ENCODE measurements at regions not wholly inside any gene's neighbourhood (a gene's known extent, or its start where the extent isn't known, plus 50 kb on each side); places are given as distances from the start of the nearest gene placed in this dataset.

GRCh38 chr7:16027396-16027795 lies 340.9 kb upstream of the MEOX2 start:
- no peak for DNase-seq (ENCODE audit: low read depth in 4 of 4, low spot score in 2 of 4)

- no peak for DNase-seq (ENCODE audit: low read depth in 4 of 4, low spot score in 2 of 4)
Measured at GRCh38 chr7:16026253-16027020, 340.0 kb upstream of the MEOX2 start.

GRCh38 chr7:16025696-16026095 lies 339.2 kb upstream of the MEOX2 start:
- DNase-seq (ENCODE audit: low read depth in 4 of 4, low spot score in 2 of 4) = no peak

GRCh38 chr7:16023503-16023902 lies 337.0 kb upstream of the MEOX2 start:
- DNase-seq (ENCODE audit: low read depth in 4 of 4, low spot score in 2 of 4) = no peak

GRCh38 chr7:16023046-16023445 lies 336.6 kb upstream of the MEOX2 start:
- no peak for DNase-seq (ENCODE audit: low read depth in 4 of 4, low spot score in 2 of 4)

- DNase-seq (ENCODE audit: low read depth in 4 of 4, low spot score in 2 of 4) = no peak
Measured at GRCh38 chr7:16021851-16022250, 335.4 kb upstream of the MEOX2 start.

- no peak for DNase-seq (ENCODE audit: low read depth in 4 of 4, low spot score in 2 of 4)
Measured at GRCh38 chr7:16015981-16016380, 329.5 kb upstream of the MEOX2 start.

- DNase-seq (ENCODE audit: low read depth in 4 of 4, low spot score in 2 of 4) = no peak
Measured at GRCh38 chr7:16014031-16014430, 327.5 kb upstream of the MEOX2 start.

- no peak for DNase-seq (ENCODE audit: low read depth in 4 of 4, low spot score in 2 of 4)
Measured at GRCh38 chr7:16007911-16008310, 321.4 kb upstream of the MEOX2 start.

GRCh38 chr7:16004702-16005101 lies 318.2 kb upstream of the MEOX2 start:
- no peak for DNase-seq (ENCODE audit: low read depth in 4 of 4, low spot score in 2 of 4)

- no peak for DNase-seq (ENCODE audit: low read depth in 4 of 4, low spot score in 2 of 4)
Measured at GRCh38 chr7:16001477-16001876, 315.0 kb upstream of the MEOX2 start.

- no peak for DNase-seq (ENCODE audit: low read depth in 4 of 4, low spot score in 2 of 4)
Measured at GRCh38 chr7:15998617-15999016, 312.1 kb upstream of the MEOX2 start.

GRCh38 chr7:15995027-15995426 lies 308.5 kb upstream of the MEOX2 start:
- no peak for DNase-seq (ENCODE audit: low read depth in 4 of 4, low spot score in 2 of 4)

GRCh38 chr7:15989194-15989593 lies 302.7 kb upstream of the MEOX2 start:
- no peak for DNase-seq (ENCODE audit: low read depth in 4 of 4, low spot score in 2 of 4)

- no peak for DNase-seq (ENCODE audit: low read depth in 4 of 4, low spot score in 2 of 4)
Measured at GRCh38 chr7:15985587-15986384, 299.3 kb upstream of the MEOX2 start.

- DNase-seq (ENCODE audit: low read depth in 4 of 4, low spot score in 2 of 4) = no peak
Measured at GRCh38 chr7:15977663-15978062, 291.2 kb upstream of the MEOX2 start.

- DNase-seq (ENCODE audit: low read depth in 4 of 4, low spot score in 2 of 4) = peak in 1 of 4 donors; percentile 15
Measured at GRCh38 chr7:15972862-15973275, 286.4 kb upstream of the MEOX2 start.

- no peak for DNase-seq (ENCODE audit: low read depth in 4 of 4, low spot score in 2 of 4)
Measured at GRCh38 chr7:15967551-15967950, 281.1 kb upstream of the MEOX2 start.

GRCh38 chr7:15967121-15967520 lies 280.6 kb upstream of the MEOX2 start:
- DNase-seq (ENCODE audit: low read depth in 4 of 4, low spot score in 2 of 4) = no peak

GRCh38 chr7:15963206-15963605 lies 276.7 kb upstream of the MEOX2 start:
- peak in 2 of 4 donors; percentile 6 to 13 for DNase-seq (ENCODE audit: low read depth in 4 of 4, low spot score in 2 of 4)

- no peak for DNase-seq (ENCODE audit: low read depth in 4 of 4, low spot score in 2 of 4)
Measured at GRCh38 chr7:15954671-15955354, 268.3 kb upstream of the MEOX2 start.
